ENCODE measurements at regions not wholly inside any gene's neighbourhood (a gene's known extent, or its start where the extent isn't known, plus 50 kb on each side); places are given as distances from the start of the nearest gene placed in this dataset.

GRCh38 chr2:148577845-148578492 is 66.6 kb upstream of the EPC2 start:
- intact Hi-C loops (cut with DNase I), result no loop called here
- Histone ChIP-seq H3K36me3 (no peaks in the 10 kb centered on the region), H3K4me1 (peaks cover 0 to 8% (median 0%) of the 10 kb centered on the region in 9 donors), H3K27me3 (peaks cover 0 to 14% (median 0%) of the 10 kb centered on the region in 7 donors), H3K27ac (no peak overlapping the region), H3K9me3 (no peaks in the 10 kb centered on the region), H3K4me3 (no peak overlapping the region)
- no peak for DNase-seq
- TF ChIP-seq CTCF (IDR thresholded peaks at IDR 0.05), result no peak
- WGBS, 2 donors, result 31 to 37% methylated on average over 4 of the region's 4 CpGs
- no peak for ATAC-seq

GRCh38 chr2:148578493-148578884 is 66.1 kb upstream of the EPC2 start:
- 73 to 79% methylated on average over 1 of the region's 1 CpG for WGBS, 2 donors
- intact Hi-C loops (cut with DNase I), result no loop called here
- no peak for ATAC-seq

GRCh38 chr2:148582679-148583511 is 61.7 kb upstream of the EPC2 start:
- H3K36me3 ChIP-seq, result no peaks in the 10 kb centered on the region
- H3K9me3 ChIP-seq, result no peaks in the 10 kb centered on the region
- TF ChIP-seq CTCF (IDR thresholded peaks at IDR 0.05), result no peak
- H3K4me3 ChIP-seq, result no peak overlapping the region
- peaks cover 0 to 10% (median 0%) of the 10 kb centered on the region in 7 donors for H3K27me3 ChIP-seq
- no peak overlapping the region for H3K27ac ChIP-seq
- DNase-seq, result no peak
- no peak for ATAC-seq
- H3K4me1 ChIP-seq, result no peaks in the 10 kb centered on the region
- intact Hi-C loops (cut with DNase I), result no loop called here
- 86 to 87% methylated on average over 2 of the region's 2 CpGs for WGBS, 2 donors

More at GRCh38 chr2:148578493-148578884, 66.1 kb upstream of the EPC2 start:
- Histone ChIP-seq H3K27me3 (peaks cover 0 to 14% (median 0%) of the 10 kb centered on the region in 7 donors), H3K4me3 (no peak overlapping the region), H3K36me3 (no peaks in the 10 kb centered on the region), H3K4me1 (peaks cover 0 to 8% (median 0%) of the 10 kb centered on the region in 9 donors), H3K27ac (no peak overlapping the region), H3K9me3 (no peaks in the 10 kb centered on the region)
- no peak for TF ChIP-seq CTCF (IDR thresholded peaks at IDR 0.05)
- no peak for DNase-seq

- Histone ChIP-seq H3K27me3 (no peaks in the 10 kb centered on the region), H3K27ac (no peak overlapping the region), H3K36me3 (no peaks in the 10 kb centered on the region), H3K4me1 (no peaks in the 10 kb centered on the region), H3K9me3 (no peaks in the 10 kb centered on the region), H3K4me3 (no peak overlapping the region)
- intact Hi-C loops (cut with DNase I), result no loop called here
- DNase-seq (no peak), ATAC-seq (no peak)
- 92 to 94% methylated on average over 4 of the region's 4 CpGs for WGBS, 2 donors
- TF ChIP-seq CTCF (IDR thresholded peaks at IDR 0.05), result no peak
Measured at GRCh38 chr2:148585696-148586095, 58.9 kb upstream of the EPC2 start.
